PC-9 (cell line): ENCODE measurements at regions not wholly inside any gene's neighbourhood (a gene's known extent, or its start where the extent isn't known, plus 50 kb on each side); places are given as distances from the start of the nearest gene placed in this dataset.

Experiments used
- CTCF ChIP-seq: fragments of 200-600 bp; sonication (generic); conservative IDR thresholded peaks from 2 replicates; pipeline ENCODE4 v1.6.1; 2017; ENCODE audit warnings: mixed run types, antibody characterized with exemption, mild to moderate bottlenecking, moderate library complexity
- EZH2 ChIP-seq: fragments of 200-600 bp; sonication (generic); IDR thresholded peaks from 2 replicates; pipeline ENCODE4 v1.8.0; 2017; ENCODE audit warnings: antibody characterized with exemption, low read depth

GRCh38 chr18:53639687-53640086 is 584.8 kb downstream of the MBD2 start:
- no peak for TF ChIP-seq CTCF
- TF ChIP-seq EZH2, result no peak
